ENCODE measurements at regions not wholly inside any gene's neighbourhood (a gene's known extent, or its start where the extent isn't known, plus 50 kb on each side); places are given as distances from the start of the nearest gene placed in this dataset.

GRCh38 chr14:71430321-71430677 is 501.9 kb upstream of the RGS6 start:
- TF ChIP-seq POLR2A (IDR thresholded peaks at IDR 0.05) (no peak), CTCF (IDR thresholded peaks at IDR 0.05) (no peak)
